CD4-positive, alpha-beta T cell treated with Interleukin-21 for 1 hour (primary cell): ENCODE measurements at regions not wholly inside any gene's neighbourhood (a gene's known extent, or its start where the extent isn't known, plus 50 kb on each side); places are given as distances from the start of the nearest gene placed in this dataset.
"Not testable (repeated sequence)": the region's sequence is repeated elsewhere in the genome, so short reads cannot be mapped to it uniquely, and the experiment has no call there.

Source experiments
- DNase-seq: peaks from one replicate; pipeline ENCODE4 v3.0.0-alpha.2; 2020

DNA sequence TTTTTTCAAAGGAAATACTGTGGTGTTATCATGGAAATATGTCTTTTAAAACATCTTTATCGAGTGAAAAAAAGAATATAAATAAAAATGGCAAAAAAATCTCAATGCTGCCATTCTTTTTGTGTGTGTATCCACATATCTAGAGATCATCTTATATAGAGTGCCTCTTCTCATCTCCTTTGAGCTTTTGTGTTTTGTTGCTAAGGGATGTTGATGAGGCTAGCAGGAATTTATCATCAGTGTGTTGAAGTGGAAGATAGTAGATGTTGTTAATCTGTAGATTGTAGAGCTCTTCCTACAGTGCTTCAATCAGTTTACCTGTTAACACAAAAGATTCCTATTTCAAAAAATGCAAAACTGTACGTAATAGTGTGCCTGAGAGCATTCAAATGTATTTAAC lies 1738.0 kb upstream of the SEL1L start:
- DNase-seq = no peak

DNA sequence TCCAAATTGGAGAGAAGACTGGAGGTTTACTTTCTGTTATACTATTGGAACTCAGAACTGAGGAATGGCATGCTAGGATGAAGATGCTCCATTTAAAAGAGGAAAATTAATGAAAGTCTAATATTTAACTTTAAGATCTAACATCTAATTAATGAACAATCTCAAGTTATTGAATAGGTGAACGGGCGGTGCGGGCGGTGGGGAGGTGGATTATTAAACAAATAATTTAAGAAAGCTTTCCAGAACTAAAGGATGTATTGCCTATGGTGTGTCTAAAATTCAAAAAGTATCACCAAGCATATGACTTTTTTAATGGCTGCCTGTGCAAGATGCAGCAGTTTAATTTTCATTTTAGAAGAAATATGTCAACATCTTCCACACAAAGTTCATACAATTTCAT lies 1747.1 kb upstream of the SEL1L start:
- no peak for DNase-seq

- DNase-seq = no peak
Observed at GRCh38 chr14:83282706-83283105, 1749.1 kb upstream of the SEL1L start.

DNA sequence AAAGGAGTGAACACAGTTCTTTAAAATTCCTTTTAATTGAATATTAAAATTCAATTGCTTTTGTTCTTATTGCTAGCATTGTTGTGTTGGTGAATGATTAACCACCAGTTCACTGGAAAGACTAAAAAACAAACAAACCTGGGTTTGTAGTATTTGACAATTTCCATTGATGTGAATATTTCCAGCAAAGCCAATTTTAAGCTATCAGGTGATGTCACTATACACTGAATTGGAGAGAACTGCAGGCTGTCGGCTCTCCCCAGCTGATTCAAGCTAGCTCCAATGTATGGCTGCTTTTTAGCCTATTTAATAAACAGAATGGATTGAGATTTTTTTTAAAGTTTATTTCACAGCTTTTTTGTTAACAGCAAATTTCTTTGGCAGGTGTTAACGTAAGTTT lies 1753.6 kb upstream of the SEL1L start:
- DNase-seq = no peak

DNA sequence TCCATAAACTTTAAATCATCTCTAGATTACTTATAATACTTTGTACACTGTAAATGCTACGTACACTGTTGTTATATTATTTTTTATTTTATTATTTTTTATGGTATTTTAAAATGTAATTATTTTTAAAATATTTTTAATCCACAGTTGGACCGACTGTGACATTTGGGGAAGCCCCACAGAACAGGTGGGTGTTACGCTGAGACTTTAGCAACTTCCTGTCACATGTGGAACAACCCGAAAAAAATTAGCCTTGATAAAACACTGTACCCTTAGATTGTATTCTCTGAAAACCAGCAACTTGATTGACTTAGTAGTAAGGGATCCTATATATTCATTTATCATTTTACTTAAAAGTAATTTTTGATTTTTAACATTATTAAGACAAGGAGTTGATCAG lies 1755.7 kb upstream of the SEL1L start:
- DNase-seq = no peak

- DNase-seq = no peak
Observed at GRCh38 chr14:83289896-83290295, 1756.2 kb upstream of the SEL1L start.

DNA sequence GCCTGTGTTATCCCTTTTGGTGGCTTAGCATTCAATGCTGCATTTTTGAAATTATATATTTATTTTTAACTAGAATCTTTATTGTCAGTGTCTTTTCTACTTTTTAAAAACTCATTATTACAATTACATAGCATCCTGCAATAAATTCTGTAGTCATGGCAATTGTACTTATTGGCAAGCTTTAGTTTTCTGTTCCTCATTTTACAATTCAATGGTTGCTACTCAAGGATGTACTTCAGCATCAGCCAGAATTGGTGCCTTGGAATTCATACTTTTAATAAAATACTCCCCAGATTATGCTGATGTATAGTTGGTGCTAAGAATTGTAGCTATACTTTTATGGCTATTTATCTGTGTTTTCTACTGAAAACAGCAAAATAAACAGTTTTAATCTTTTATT lies 1756.8 kb upstream of the SEL1L start:
- DNase-seq = no peak

GRCh38 chr14:83291714-83292113 lies 1758.1 kb upstream of the SEL1L start:
- no peak for DNase-seq

DNA sequence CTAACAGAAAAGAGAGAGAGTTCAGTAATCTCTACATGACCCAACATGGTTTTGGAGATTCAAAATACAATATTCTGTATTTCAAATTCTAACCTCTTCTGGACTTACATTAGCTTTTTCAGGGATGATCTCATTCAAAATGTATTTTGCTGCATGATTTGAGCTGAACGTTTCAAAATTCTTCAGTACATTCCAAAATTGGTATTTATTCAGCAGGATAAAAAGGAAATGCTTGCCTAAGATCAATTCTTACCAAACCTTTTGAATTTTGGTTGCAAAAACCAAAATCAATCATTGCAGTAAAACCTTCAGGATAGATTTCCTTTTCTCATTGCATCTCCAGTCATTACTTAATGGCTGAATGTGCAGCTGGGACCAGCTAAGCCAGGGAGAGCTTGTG lies 1761.3 kb upstream of the SEL1L start:
- no peak for DNase-seq

GRCh38 chr14:83297361-83297760 lies 1763.7 kb upstream of the SEL1L start:
- DNase-seq = no peak

DNA sequence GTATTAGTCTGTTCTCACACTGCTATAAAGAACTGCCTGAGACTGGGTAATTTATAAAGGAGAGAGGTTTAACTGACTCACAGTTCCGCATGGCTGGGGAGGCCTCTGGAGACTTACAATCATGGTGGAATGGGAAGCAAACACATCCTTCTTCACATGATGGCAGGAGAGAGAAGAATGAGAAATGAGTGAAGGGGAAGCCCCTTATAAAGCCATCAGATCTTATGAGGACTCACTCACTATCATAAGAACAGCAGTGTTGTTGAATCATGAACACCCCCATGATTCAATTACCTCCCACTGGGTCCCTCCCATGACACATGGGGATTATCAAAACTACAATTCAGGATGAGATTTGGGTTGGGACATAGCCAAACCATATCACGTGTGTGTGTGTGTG lies 1764.4 kb upstream of the SEL1L start:
- not testable (repeated sequence) for DNase-seq

- DNase-seq = no peak
Observed at GRCh38 chr14:83300476-83301064, 1766.9 kb upstream of the SEL1L start.

DNA sequence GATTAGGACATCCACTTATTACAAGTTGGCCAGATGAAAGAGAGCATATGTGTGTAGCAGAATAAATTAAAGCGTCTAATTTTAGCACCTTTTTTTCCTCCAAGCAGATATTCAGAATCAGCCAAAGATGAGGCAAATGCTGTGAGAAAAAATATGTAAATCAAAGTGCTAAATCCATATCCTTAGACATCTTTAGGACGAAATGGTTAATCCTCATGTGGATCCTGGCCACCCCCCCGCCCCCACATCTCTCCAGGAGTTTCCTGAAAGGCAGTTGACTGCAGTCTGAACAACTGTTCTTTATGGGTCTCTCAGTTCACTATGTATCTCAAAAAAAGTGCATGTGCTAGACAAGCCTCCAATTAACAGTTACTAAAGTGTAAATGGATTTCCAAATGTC lies 1768.1 kb upstream of the SEL1L start:
- no peak for DNase-seq

- no peak for DNase-seq
Observed at GRCh38 chr14:83309211-83309610, 1775.6 kb upstream of the SEL1L start.

DNA sequence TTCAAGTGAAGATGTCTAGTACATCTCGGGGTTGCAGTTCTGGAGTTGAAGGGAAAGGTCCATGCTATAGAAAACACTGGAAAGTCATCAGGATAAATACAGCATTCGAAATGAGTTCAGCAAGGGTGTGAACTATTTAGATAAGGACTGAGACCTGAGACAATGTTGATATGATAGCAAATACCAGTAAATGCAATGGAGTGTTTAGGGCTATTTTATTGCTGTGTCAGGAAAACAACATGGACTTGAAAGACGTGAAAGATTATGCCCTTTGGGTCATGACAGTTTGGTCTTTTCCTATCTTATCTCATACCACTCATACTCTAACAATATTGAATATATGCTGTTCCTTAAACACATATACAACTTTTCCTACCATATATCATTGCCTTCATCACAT lies 1776.2 kb upstream of the SEL1L start:
- DNase-seq = no peak

DNA sequence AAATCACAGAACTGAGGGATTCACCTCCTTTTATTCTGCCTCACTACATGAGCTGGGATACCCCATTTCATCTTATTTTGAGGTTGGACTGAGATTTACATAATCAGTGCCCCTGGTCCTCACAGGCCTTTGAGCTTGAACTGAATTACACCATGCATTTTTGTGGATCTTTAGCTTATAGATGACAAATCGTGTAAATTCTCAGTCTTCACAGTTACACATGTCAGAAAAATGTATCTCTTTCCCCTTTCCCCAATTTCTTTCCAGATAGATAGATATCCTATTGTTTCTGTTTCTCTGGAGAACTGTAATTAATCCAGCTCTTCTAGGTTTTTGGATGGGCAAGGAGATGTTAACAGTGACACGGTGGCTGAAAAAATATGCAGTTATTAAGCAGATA lies 1778.9 kb upstream of the SEL1L start:
- no peak for DNase-seq

DNA sequence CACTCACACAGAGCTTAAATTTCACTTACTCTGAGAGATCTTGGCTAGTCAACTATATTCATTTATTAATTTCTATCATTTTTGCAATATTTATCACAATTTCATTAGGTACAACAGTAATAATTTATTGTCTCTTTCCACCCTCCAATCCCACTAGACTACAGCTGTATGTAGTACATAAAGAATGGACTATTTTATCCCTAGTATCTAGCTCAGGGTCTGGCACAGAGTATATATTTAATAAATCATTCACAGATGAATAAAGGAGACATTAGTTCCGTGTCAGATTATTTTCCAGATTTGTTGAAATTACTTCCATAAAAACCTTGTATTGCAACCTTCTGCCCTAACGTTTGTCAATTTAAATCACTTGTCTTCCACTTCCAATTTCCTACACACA lies 1781.1 kb upstream of the SEL1L start:
- no peak for DNase-seq

DNA sequence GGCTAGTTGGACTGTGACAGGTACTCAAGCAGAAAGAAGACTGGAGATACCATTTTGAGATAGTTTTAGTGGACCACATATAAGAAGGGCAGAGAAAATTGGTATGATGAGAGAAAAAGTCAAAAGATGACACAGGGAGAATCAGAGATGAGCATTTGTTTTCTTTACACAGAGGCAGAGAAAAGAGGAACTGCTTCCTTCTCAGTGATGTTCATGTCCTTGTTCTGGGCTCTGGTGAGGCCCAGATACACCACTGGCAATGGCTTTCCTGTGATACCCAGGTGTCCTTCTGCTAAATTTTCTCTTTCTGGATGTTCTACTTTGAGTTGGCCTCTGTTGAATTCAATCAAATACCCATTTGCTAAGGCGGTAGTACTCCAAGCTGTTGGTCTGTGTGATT lies 1782.7 kb upstream of the SEL1L start:
- DNase-seq = no peak

DNA sequence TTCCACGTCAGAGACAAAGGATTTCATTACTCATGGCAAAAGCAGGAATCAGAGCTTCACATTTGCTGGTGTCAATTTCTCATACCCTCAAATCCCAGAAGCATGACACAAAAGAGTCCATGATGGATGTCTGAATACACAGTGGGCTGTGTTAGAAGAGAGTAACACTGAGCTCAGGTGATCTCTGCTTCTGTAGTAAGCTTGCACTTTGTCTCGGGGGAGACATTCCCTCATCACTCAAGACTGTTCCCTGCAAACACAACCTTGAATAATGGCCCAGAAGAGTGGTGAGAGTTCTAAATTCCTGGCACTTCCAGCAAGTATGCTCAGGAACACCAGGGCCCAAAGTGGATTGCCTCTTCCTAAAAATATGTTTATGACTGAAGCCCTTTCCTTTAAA lies 1787.2 kb upstream of the SEL1L start:
- no peak for DNase-seq

GRCh38 chr14:83331513-83331912 lies 1797.9 kb upstream of the SEL1L start:
- DNase-seq = no peak

GRCh38 chr14:83342590-83342989 lies 1808.9 kb upstream of the SEL1L start:
- DNase-seq = no peak

DNA sequence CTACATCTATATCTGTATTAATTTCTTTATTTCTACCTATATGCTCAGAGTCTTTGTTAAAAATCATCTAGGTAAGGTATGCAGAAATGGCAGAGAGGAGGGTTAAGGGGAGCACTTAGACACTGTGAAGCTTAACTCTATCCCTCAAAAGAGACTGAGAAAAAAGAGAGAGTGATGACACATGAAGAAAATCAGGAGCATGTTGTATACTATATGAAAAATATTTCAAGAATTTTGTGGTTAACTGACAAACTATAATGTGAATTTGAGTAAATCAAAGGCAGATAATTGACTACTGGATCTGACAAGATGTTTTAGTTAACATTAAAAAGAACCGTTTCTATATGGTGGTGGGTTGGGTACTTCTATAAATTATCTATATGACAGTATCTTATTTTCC lies 1814.2 kb upstream of the SEL1L start:
- no peak for DNase-seq

DNA sequence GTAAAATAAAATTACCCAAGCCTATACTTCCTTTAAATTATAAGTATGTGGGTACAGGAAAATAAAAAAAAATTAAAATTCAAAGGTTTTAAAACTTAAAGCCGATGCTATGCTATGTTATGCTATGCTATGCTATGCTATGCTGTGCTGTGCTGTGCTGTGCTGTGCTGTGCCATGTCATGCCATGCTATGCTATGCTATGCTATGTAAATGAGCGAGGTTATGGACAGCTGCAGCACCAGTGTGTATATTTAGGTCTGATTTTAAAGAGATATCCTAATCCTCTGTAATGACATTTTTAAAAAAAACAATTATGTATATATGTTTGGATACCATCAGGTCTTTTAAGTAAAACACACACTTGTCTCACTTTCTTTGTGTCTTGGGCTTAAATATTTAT lies 1822.0 kb upstream of the SEL1L start:
- no peak for DNase-seq

GRCh38 chr14:83356080-83356479 lies 1822.4 kb upstream of the SEL1L start:
- DNase-seq = no peak

- DNase-seq = no peak
Observed at GRCh38 chr14:83372271-83372670, 1838.6 kb upstream of the SEL1L start.

GRCh38 chr14:83379436-83379835 lies 1845.8 kb upstream of the SEL1L start:
- DNase-seq = no peak
